B cell (primary cell): ENCODE measurements at regions not wholly inside any gene's neighbourhood (a gene's known extent, or its start where the extent isn't known, plus 50 kb on each side); places are given as distances from the start of the nearest gene placed in this dataset.

Experiments used
- ATAC-seq: fragments of 200-7000 bp; cut with Tn5 transposase; one replicate; pipeline ENCODE4 v1.10.0; 2021; ENCODE audit warnings: low read depth, mild to moderate bottlenecking, moderate number of reproducible peaks, moderate library complexity
- CTCF ChIA-PET: fragments of 350-600 bp; sonication (Branson Sonifier 250); formaldehyde crosslinking; loops from one replicate; lab custom pipeline; 2021; ENCODE audit warnings: antibody characterized with exemption, inconsistent platforms; lab: Charles Lee
- POLR2A ChIA-PET: fragments of 350-600 bp; sonication (Branson Sonifier 250); formaldehyde crosslinking; loops from one replicate; lab custom pipeline; 2021; ENCODE audit warnings: antibody characterized with exemption; lab: Charles Lee
- DNase-seq: peaks from one replicate; pipeline ENCODE4 v3.0.0; 2013
- H2AFZ ChIP-seq: 2 replicates; pipeline ENCODE4 v1.6.1; 2012; ENCODE audit warnings: mild to moderate bottlenecking, low read depth, low read length; ENCODE audit not compliant: insufficient read depth, poor library complexity, severe bottlenecking
- H3K27ac ChIP-seq, 2 donors: 1 replicate in 1 of 2; 2 replicates in 1 of 2; pipeline ENCODE4 v1.5.1; 2012 to 2013; ENCODE audit warnings: low read length in 2 of 2, mild to moderate bottlenecking in 2 of 2, moderate library complexity in 1 of 2
- H3K27me3 ChIP-seq, 4 experiments: fragments of 200-600 bp in 1 of 4; sonication (generic) in 1 of 4; replicated peaks in 1 of 4; 1 replicate in 2 of 4; 2 replicates in 2 of 4; pipeline versions ENCODE4 v1.6.1 to v1.7.0; 2013 to 2016; ENCODE audit warnings: low read length in 3 of 4, mild to moderate bottlenecking in 2 of 4, mixed read lengths in 1 of 4, moderate library complexity in 1 of 4; ENCODE audit not compliant: insufficient read depth in 4 of 4, control insufficient read depth in 3 of 4; ENCODE audit errors: control extremely low read depth in 1 of 4
- H3K36me3 ChIP-seq, 2 experiments: replicated peaks in 1 of 2; 1 replicate in 1 of 2; 2 replicates in 1 of 2; pipeline versions ENCODE4 v1.6.1 to v1.7.1; 2013; ENCODE audit warnings: low read length in 1 of 2; ENCODE audit not compliant: insufficient read depth in 2 of 2, control insufficient read depth in 1 of 2; ENCODE audit errors: control extremely low read depth in 1 of 2, extremely low read depth in 1 of 2
- H3K4me1 ChIP-seq, 2 donors: fragments of 200-600 bp in 1 of 2; sonication (generic) in 1 of 2; 1 replicate in 1 of 2; 2 replicates in 1 of 2; pipeline versions ENCODE4 v1.5.1 to v1.6.1; 2013 to 2017; ENCODE audit warnings: low read length in 2 of 2; ENCODE audit not compliant: control insufficient read depth in 2 of 2, insufficient read depth in 2 of 2
- H3K4me2 ChIP-seq: replicated peaks from 2 replicates; pipeline ENCODE3; 2012; ENCODE audit warnings: mild to moderate bottlenecking, low read depth, low read length; ENCODE audit not compliant: poor library complexity, severe bottlenecking
- H3K4me3 ChIP-seq, 5 experiments: fragments of 200-600 bp in 1 of 5; sonication (generic) in 1 of 5; 1 replicate in 3 of 5; 2 replicates in 2 of 5; pipeline versions ENCODE4 v1.5.1 to v1.7.0; 2011 to 2016; ENCODE audit warnings: low read length in 4 of 5, mild to moderate bottlenecking in 4 of 5, low read depth in 2 of 5, control low read depth in 1 of 5, moderate library complexity in 1 of 5; ENCODE audit not compliant: insufficient read depth in 1 of 5; ENCODE audit errors: control extremely low read depth in 1 of 5, extremely low read depth in 1 of 5
- H3K79me2 ChIP-seq: fragments of 200-600 bp; sonication (generic); one replicate; pipeline ENCODE4 v1.6.0; 2016; ENCODE audit warnings: low read length; ENCODE audit not compliant: control insufficient read depth, insufficient read depth
- H3K9ac ChIP-seq: fragments of 200-600 bp; sonication (generic); 2 replicates; pipeline ENCODE4 v1.6.1; 2017; ENCODE audit warnings: mild to moderate bottlenecking, low read length, moderate library complexity
- H3K9me3 ChIP-seq, 3 donors: one replicate each; pipeline versions ENCODE4 v1.6.1 to v1.7.1; 2013; ENCODE audit warnings: low read length in 2 of 3; ENCODE audit not compliant: control insufficient read depth in 2 of 3, insufficient read depth in 1 of 3; ENCODE audit errors: control extremely low read depth in 1 of 3
- H4K20me1 ChIP-seq: 2 replicates; pipeline ENCODE4 v1.6.0; 2012; ENCODE audit warnings: mild to moderate bottlenecking, low read length; ENCODE audit not compliant: insufficient read depth, control insufficient read depth, poor library complexity, severe bottlenecking
- H3K27ac Mint-ChIP-seq: one replicate; pipeline ENCODE4 v1.8.0; 2021; ENCODE audit warnings: mixed read lengths
- H3K27me3 Mint-ChIP-seq: one replicate; pipeline ENCODE4 v1.8.0; 2021; ENCODE audit warnings: mixed read lengths
- H3K4me1 Mint-ChIP-seq: one replicate; pipeline ENCODE4 v1.8.0; 2021; ENCODE audit warnings: mixed read lengths
- H3K4me3 Mint-ChIP-seq: one replicate; pipeline ENCODE4 v1.8.0; 2021; ENCODE audit warnings: mixed read lengths
- H3K9me3 Mint-ChIP-seq: one replicate; pipeline ENCODE4 v1.8.0; 2022; ENCODE audit warnings: mixed read lengths; ENCODE audit not compliant: insufficient read depth
- CTCF ChIP-seq: fragments of 200-600 bp; IDR thresholded peaks from one replicate; pipeline ENCODE4 v1.8.0; 2022; ENCODE audit warnings: antibody characterized with exemption, mild to moderate bottlenecking
- EZH2 ChIP-seq: IDR thresholded peaks from 2 replicates; pipeline ENCODE4 v1.6.1; 2012; ENCODE audit warnings: borderline replicate concordance, low read depth, mild to moderate bottlenecking, moderate library complexity, low read length; ENCODE audit not compliant: insufficient read depth, poor library complexity, severe bottlenecking
- WGBS: methylation state at CpG from one replicate; pipeline ENCODE4 v1.1.5; 2013; ENCODE audit warnings: missing lambda C conversion rate; ENCODE audit not compliant: insufficient coverage; 5-methylcytosine and 5-hydroxymethylcytosine counted together
- intact Hi-C: fragments of 100-400 bp; cut with micrococcal nuclease; formaldehyde crosslinking; loops from one replicate; pipeline ENCODE4 v1.10.0; 2022

- H3K36me3 ChIP-seq, result no peaks in the 10 kb centered on the region
- 91% methylated on average over 9 of the region's 9 CpGs for WGBS
- intact Hi-C loops, result no loop called here
- Mint-ChIP-seq H3K27me3 (peaks cover 2% of the 10 kb centered on the region), H3K4me3 (no peak overlapping the region), H3K27ac (no peak overlapping the region), H3K4me1 (no peaks in the 10 kb centered on the region), H3K9me3 (peaks cover 4% of the 10 kb centered on the region)
- no peak overlapping the region for H3K27ac ChIP-seq
- H2AFZ ChIP-seq, result no peak overlapping the region
- DNase-seq, result no peak
- no peaks in the 10 kb centered on the region for H3K79me2 ChIP-seq
- no peak overlapping the region for H3K9ac ChIP-seq
- H3K27me3 ChIP-seq, result no peaks in the 10 kb centered on the region
- no peak for ATAC-seq
- POLR2A ChIA-PET, result no interaction called here
- peaks cover 0 to 14% (median 0%) of the 10 kb centered on the region in 3 donors for H3K9me3 ChIP-seq
- CTCF ChIA-PET, result no interaction called here
- no peak overlapping the region for H3K4me2 ChIP-seq
- H3K4me3 ChIP-seq, result no peak overlapping the region
- no peaks in the 10 kb centered on the region for H3K4me1 ChIP-seq
- no peaks in the 10 kb centered on the region for H4K20me1 ChIP-seq
- TF ChIP-seq EZH2, result no peak
- no peak for TF ChIP-seq CTCF
These were observed 212.9 kb downstream of the TFAP2C start for GRCh38 chr20:56842056-56842455.

- H3K4me3 Mint-ChIP-seq, result no peak overlapping the region
- TF ChIP-seq EZH2 (no peak), CTCF (no peak)
- Histone ChIP-seq H3K9ac (no peak overlapping the region), H3K4me2 (no peak overlapping the region), H3K9me3 (peaks cover 0 to 14% (median 0%) of the 10 kb centered on the region in 3 donors), H3K4me3 (no peak overlapping the region), H3K79me2 (no peaks in the 10 kb centered on the region), H3K27ac (no peak overlapping the region), H3K36me3 (no peaks in the 10 kb centered on the region), H4K20me1 (no peaks in the 10 kb centered on the region), H3K27me3 (no peaks in the 10 kb centered on the region), H2AFZ (no peak overlapping the region), H3K4me1 (no peaks in the 10 kb centered on the region)
- H3K27me3 Mint-ChIP-seq, result peaks cover 5% of the 10 kb centered on the region
- ATAC-seq, result no peak
- DNase-seq, result no peak
- H3K4me1 Mint-ChIP-seq, result no peaks in the 10 kb centered on the region
- intact Hi-C loops, result no loop called here
- ChIA-PET CTCF (no interaction called here), POLR2A (no interaction called here)
- H3K27ac Mint-ChIP-seq, result no peak overlapping the region
- WGBS, result 80% methylated on average over 7 of the region's 7 CpGs
- H3K9me3 Mint-ChIP-seq, result peaks cover 4% of the 10 kb centered on the region
These were observed 214.3 kb downstream of the TFAP2C start for GRCh38 chr20:56843386-56843785.
